DND-41 (cell line): ENCODE measurements at regions not wholly inside any gene's neighbourhood (a gene's known extent, or its start where the extent isn't known, plus 50 kb on each side); places are given as distances from the start of the nearest gene placed in this dataset.

ENCODE experiments used
- ATAC-seq: fragments of 200-7000 bp; cut with Tn5 transposase; 3 replicates; pipeline ENCODE4 v1.9.1; 2021; ENCODE audit warnings: low read depth; ENCODE audit not compliant: insufficient read depth
- DNase-seq: peaks from one replicate; pipeline ENCODE4 v3.0.0-alpha.2; 2020
- H2AFZ ChIP-seq: 2 replicates; pipeline ENCODE4 v1.6.0; 2012; ENCODE audit warnings: low read depth, low read length
- H3K27ac ChIP-seq: 2 replicates; pipeline ENCODE4 v1.5.1; 2012; ENCODE audit warnings: low read length, inconsistent platforms
- H3K27me3 ChIP-seq: fragments of 200-600 bp; sonication (generic); 2 replicates; pipeline ENCODE4 v1.6.0; 2012; ENCODE audit warnings: low read length, mild to moderate bottlenecking, inconsistent platforms; ENCODE audit not compliant: insufficient read depth, poor library complexity
- H3K36me3 ChIP-seq: 2 replicates; pipeline ENCODE4 v1.5.1; 2012; ENCODE audit warnings: low read length, inconsistent platforms; ENCODE audit not compliant: insufficient read depth
- H3K4me1 ChIP-seq: 2 replicates; pipeline ENCODE4 v1.5.1; 2012; ENCODE audit warnings: mild to moderate bottlenecking, low read length; ENCODE audit not compliant: insufficient read depth
- H3K4me2 ChIP-seq: 2 replicates; pipeline ENCODE4 v1.6.0; 2012; ENCODE audit warnings: mild to moderate bottlenecking, moderate library complexity, low read length, inconsistent platforms; ENCODE audit not compliant: insufficient read depth
- H3K4me3 ChIP-seq, 2 experiments: fragments of 200-600 bp in 1 of 2; shearing (Covaris generic) in 1 of 2; 2 replicates each; pipeline ENCODE4 v1.5.1; 2012 to 2016; ENCODE audit warnings: inconsistent platforms in 2 of 2, low read length in 2 of 2, mild to moderate bottlenecking in 2 of 2, low read depth in 1 of 2, moderate library complexity in 1 of 2
- H3K79me2 ChIP-seq: 2 replicates; pipeline ENCODE4 v1.6.0; 2012; ENCODE audit warnings: low read length, inconsistent platforms; ENCODE audit not compliant: insufficient read depth
- H3K9ac ChIP-seq: 2 replicates; pipeline ENCODE4 v1.6.0; 2012; ENCODE audit warnings: low read depth, mild to moderate bottlenecking, inconsistent platforms, low read length, moderate library complexity
- H3K9me3 ChIP-seq: 2 replicates; pipeline ENCODE4 v1.5.1; 2012; ENCODE audit warnings: low read length, moderate library complexity, mild to moderate bottlenecking, inconsistent platforms; ENCODE audit not compliant: insufficient read depth, severe bottlenecking
- H4K20me1 ChIP-seq: 2 replicates; pipeline ENCODE4 v1.6.0; 2012; ENCODE audit warnings: low read length; ENCODE audit not compliant: insufficient read depth
- EZH2 ChIP-seq: IDR thresholded peaks from 3 replicates; pipeline ENCODE4 v1.6.1; 2012; ENCODE audit warnings: borderline replicate concordance, low read depth, mild to moderate bottlenecking, moderate library complexity, low read length, inconsistent platforms; ENCODE audit not compliant: severe bottlenecking
- TF ChIP-seq, protein P1 (sequence below): IDR thresholded peaks from 2 replicates; pipeline ENCODE4 v1.5.1; 2012; ENCODE audit warnings: borderline replicate concordance, low read length, moderate library complexity, mild to moderate bottlenecking; ENCODE audit not compliant: poor library complexity, severe bottlenecking; ENCODE audit errors: extremely low read depth

DNA sequence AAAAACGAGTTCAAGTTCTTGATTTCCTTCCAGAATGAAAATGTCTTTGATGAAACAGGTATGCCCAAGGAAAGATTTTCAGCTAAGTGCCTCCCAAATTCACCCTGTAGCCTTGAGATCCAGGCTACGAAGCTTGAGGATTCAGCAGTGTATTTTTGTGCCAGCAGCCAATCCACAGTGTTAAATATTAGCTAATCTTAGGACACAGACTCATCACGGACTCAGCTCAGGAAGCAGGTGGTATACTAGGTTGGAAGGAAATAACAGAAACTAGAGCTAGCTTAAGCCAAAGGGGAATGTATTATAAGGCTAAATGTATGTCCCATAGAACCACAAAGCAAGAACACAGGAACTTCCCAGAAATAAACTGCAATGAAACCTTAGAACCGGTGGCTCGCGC is 151.0 kb upstream of the PRSS1 start:
- Histone ChIP-seq H3K4me2 (no peak overlapping the region), H4K20me1 (no peaks in the 10 kb centered on the region), H2AFZ (no peak overlapping the region), H3K9ac (no peak overlapping the region), H3K4me3 (no peak overlapping the region), H3K4me1 (peaks cover 87% of the 10 kb centered on the region), H3K79me2 (no peaks in the 10 kb centered on the region), H3K36me3 (no peaks in the 10 kb centered on the region), H3K27me3 (no peaks in the 10 kb centered on the region), H3K27ac (peak overlapping the region; percentile 51), H3K9me3 (no peaks in the 10 kb centered on the region)
- TF ChIP-seq, protein P1, sequence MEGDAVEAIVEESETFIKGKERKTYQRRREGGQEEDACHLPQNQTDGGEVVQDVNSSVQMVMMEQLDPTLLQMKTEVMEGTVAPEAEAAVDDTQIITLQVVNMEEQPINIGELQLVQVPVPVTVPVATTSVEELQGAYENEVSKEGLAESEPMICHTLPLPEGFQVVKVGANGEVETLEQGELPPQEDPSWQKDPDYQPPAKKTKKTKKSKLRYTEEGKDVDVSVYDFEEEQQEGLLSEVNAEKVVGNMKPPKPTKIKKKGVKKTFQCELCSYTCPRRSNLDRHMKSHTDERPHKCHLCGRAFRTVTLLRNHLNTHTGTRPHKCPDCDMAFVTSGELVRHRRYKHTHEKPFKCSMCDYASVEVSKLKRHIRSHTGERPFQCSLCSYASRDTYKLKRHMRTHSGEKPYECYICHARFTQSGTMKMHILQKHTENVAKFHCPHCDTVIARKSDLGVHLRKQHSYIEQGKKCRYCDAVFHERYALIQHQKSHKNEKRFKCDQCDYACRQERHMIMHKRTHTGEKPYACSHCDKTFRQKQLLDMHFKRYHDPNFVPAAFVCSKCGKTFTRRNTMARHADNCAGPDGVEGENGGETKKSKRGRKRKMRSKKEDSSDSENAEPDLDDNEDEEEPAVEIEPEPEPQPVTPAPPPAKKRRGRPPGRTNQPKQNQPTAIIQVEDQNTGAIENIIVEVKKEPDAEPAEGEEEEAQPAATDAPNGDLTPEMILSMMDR = no peak
- TF ChIP-seq EZH2 = no peak
- DNase-seq = no peak
- peak; percentile 32; the same call in 1 of the 3 replicates for ATAC-seq

DNA sequence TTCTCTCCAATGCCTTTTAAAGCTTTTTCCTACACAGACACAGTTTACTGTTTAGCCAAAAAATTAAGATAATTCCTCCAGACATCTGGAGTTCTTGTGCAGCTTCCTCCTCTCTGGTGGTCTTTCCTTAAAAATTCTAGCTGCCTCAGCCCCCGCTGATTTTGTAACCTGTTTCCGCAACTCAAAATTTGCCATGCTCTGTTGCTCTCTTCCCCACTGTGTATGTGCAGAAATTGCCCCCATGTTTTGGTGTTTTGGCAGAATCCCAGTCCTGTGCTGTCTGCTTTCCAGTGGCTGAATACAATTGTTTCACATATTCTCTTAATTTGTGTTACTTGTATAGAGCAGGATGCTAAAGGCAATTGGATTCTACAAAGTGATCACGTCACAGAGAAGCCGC is 151.7 kb upstream of the PRSS1 start:
- Histone ChIP-seq H3K27me3 (no peaks in the 10 kb centered on the region), H3K4me2 (no peak overlapping the region), H3K4me3 (no peak overlapping the region), H3K36me3 (no peaks in the 10 kb centered on the region), H4K20me1 (no peaks in the 10 kb centered on the region), H3K79me2 (no peaks in the 10 kb centered on the region), H2AFZ (no peak overlapping the region), H3K9ac (peak overlapping the region; percentile 12; the same call in 1 of the 2 replicates), H3K9me3 (no peaks in the 10 kb centered on the region), H3K27ac (peak overlapping the region; percentile 51), H3K4me1 (peaks cover 89% of the 10 kb centered on the region)
- TF ChIP-seq EZH2 = no peak
- TF ChIP-seq, protein P1 = no peak
- DNase-seq (no peak), ATAC-seq (no peak)

DNA sequence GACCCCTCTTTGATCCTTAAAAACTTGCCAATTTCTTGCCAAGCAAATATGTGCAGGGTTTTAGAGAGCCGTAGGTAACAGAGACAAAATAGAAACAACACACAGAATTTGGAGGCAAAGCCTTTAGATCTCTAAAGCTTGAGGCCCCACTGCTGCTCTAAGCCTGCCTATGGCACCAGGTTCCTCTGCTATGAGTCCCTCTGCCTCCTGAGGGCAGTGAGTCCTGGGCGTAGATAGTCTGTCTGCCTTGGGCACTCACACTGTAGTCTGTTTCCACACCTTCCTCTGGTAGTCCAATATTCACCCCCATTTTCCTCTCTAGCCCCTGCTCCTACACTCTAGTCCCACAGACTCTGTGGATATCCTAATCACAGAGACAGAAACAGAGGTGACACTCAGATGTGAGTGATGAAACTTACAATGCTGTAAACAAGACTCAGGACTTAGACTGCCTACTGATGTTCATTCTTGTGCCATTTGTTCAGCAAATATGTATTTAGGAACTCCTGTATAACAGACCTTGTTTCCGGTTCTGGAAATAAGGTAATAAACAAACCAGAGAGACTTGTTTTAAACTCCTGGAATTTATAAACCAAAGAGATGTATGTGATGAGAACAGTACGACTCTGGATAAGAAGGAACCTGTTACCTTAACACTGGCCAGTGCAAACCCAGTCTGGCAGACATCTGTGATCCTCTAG is 153.3 kb upstream of the PRSS1 start:
- no peaks in the 10 kb centered on the region for H4K20me1 ChIP-seq
- peak overlapping the region; percentile 51 for H3K27ac ChIP-seq
- H3K36me3 ChIP-seq = no peaks in the 10 kb centered on the region
- no peak overlapping the region for H3K4me3 ChIP-seq
- H3K9ac ChIP-seq = peak overlapping the region; percentile 3; the same call in 1 of the 2 replicates
- no peaks in the 10 kb centered on the region for H3K79me2 ChIP-seq
- H3K9me3 ChIP-seq = no peaks in the 10 kb centered on the region
- ATAC-seq (peak; percentile 53), DNase-seq (no peak)
- H2AFZ ChIP-seq = no peak overlapping the region
- H3K4me2 ChIP-seq = no peak overlapping the region
- H3K27me3 ChIP-seq = no peaks in the 10 kb centered on the region
- H3K4me1 ChIP-seq = peaks cover 78% of the 10 kb centered on the region
- TF ChIP-seq, protein P1 = no peak
- TF ChIP-seq EZH2 = no peak
